8988T (cell line): ENCODE measurements at regions not wholly inside any gene's neighbourhood (a gene's known extent, or its start where the extent isn't known, plus 50 kb on each side); places are given as distances from the start of the nearest gene placed in this dataset.
"Not testable (repeated sequence)": the region's sequence is repeated elsewhere in the genome, so short reads cannot be mapped to it uniquely, and the experiment has no call there.

Experiments
- DNase-seq: peaks from one replicate; pipeline ENCODE4 v3.0.0; 2011

DNA sequence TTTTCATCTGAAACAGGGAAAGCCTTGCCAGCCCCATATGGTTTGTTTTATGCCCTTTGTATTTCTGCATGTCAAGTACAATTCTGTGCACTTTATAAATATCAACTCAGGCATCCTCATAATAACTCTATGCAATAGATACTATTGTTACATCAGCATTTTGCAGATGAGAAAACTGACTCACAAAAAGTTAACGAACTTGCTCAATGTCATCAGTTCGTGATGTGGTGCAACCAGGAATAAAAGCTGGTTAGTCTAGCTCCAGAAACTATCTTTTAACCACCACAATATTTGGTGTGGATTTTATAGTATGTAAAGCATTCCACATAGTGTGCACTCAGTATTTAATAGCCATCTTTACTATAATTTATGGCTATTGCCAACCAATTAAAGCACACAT is 134.9 kb downstream of the MRPS30 start:
- no peak for DNase-seq

GRCh38 chr5:44945743-44946142 is 137.0 kb downstream of the MRPS30 start:
- no peak for DNase-seq

DNA sequence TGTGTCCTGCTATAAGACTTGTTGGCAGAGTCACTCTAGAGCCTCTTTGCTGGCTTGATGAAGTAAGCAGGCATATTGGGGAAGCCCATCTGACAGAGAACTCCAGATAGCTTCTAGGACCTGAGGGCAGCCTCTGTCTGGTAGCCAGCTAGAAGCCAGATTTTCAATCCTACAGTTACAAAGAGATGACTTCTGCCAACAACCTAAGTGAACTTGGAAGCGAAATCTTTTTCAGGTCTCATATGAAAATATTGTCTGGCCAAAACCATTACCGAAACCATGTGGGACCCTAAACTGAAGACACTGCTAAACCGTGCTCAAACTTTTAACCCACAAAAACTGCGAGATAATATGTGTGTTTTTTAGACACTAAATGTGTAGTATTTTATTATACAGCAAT is 140.9 kb downstream of the MRPS30 start:
- no peak for DNase-seq

DNA sequence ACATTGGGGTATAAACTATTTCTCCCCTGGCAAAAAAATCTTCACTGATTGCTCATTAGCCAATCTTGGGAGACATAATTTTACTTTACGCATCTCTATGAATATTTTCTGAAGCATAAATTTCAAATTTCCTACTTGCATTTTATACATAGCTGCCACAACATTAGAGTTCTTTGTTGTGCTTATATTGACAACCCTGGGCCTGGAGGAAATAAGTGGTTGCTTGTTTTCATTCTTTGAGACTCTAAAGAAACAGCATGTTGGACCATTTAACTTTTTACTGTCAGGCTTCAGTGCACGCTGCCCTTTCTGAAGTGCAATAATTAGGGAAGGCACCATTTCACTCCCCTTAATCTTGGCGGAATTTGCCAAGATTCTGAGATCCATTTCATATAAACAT is 142.6 kb downstream of the MRPS30 start:
- no peak for DNase-seq

GRCh38 chr5:44952376-44952775 is 143.6 kb downstream of the MRPS30 start:
- DNase-seq: no peak

DNA sequence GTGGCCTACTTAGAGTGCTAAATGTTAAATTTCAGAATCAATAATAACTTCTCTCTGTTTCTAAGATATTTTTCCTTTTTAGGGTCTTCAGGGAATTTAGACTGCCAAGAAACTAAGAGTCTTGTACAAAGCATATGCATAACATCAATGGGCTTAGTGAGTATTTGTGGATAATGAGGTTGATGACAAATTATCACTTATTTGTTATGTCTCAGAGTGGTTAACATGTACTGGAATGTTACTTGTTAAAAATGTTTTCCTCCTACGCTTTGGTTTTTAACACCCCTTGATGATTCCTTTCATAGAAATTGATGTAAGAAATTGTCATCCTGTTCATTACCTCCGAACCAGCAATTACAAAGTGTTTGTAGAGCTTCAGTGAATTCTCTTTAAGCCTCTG is 144.3 kb downstream of the MRPS30 start:
- DNase-seq: no peak

GRCh38 chr5:44958943-44959454 is 150.3 kb downstream of the MRPS30 start:
- not testable (repeated sequence) for DNase-seq

- DNase-seq: no peak
Observed at GRCh38 chr5:44969825-44970224, 161.1 kb downstream of the MRPS30 start.

GRCh38 chr5:44970963-44971362 is 162.2 kb downstream of the MRPS30 start:
- not testable (repeated sequence) for DNase-seq

- DNase-seq: no peak
Observed at GRCh38 chr5:44974813-44975212, 166.1 kb downstream of the MRPS30 start.

DNA sequence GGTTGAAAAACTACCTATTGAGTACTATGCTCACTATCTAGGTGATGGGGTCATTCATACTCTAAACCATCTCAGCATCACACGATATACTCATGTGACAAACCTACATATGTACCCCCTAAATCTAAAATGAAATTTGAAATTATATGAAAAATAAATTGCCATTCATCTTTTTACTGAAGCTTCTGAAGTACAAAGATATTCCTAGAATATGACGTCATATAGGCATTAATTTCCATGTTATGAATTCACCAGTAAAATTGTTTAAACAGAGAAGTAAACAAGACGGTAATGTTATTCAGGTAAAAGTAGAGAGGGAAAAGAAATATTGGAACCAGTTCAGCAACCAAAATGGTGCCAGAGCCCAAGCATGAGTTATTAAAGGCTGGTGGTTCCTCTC is 173.0 kb downstream of the MRPS30 start:
- no peak for DNase-seq

DNA sequence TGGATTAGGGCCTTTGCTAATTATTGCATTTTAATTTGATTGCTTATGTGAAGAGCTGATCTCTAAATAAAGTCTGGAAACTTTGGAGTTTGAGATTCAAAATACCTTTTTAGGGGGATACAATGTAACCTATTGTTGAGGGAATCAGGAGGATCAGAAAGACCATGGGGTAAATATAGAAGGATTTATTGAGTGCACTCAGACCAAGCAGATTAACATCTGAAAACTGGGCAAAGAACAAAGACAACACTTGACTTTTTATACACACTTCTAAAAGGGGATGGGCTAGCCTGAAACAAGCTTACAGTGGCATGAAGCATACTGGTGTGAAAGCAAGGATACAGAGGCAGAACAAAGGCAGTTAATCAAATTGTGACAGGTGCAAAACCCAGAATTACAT is 174.3 kb downstream of the MRPS30 start:
- no peak for DNase-seq

- DNase-seq: no peak
Observed at GRCh38 chr5:44987026-44987425, 178.3 kb downstream of the MRPS30 start.

DNA sequence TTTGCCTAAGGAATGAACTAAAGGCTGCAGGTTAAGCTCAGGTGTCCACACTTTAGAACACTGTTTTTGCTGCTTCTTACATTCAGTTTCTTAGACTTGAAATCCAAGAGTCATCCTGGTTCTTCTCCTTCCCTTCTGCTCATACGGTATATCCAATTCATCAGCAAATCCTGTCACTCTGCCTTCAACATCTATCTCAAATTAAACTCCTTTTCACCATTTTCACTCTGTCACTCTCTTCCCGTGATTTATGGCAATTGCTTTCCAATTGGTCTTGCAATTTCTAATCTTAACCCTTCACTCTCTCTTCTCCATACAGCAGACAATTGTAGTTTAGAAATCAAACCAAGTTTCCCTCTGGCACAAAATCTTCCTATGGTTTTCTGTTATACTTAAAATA is 182.9 kb downstream of the MRPS30 start:
- no peak for DNase-seq

GRCh38 chr5:44993286-44993685 is 184.5 kb downstream of the MRPS30 start:
- DNase-seq: no peak

GRCh38 chr5:44997506-44997905 is 188.8 kb downstream of the MRPS30 start:
- DNase-seq: no peak

GRCh38 chr5:45007102-45007501 is 198.4 kb downstream of the MRPS30 start:
- DNase-seq: not testable (repeated sequence)

- no peak for DNase-seq
Observed at GRCh38 chr5:45017568-45017967, 208.8 kb downstream of the MRPS30 start.

- DNase-seq: no peak
Observed at GRCh38 chr5:45029553-45029952, 220.8 kb downstream of the MRPS30 start.

DNA sequence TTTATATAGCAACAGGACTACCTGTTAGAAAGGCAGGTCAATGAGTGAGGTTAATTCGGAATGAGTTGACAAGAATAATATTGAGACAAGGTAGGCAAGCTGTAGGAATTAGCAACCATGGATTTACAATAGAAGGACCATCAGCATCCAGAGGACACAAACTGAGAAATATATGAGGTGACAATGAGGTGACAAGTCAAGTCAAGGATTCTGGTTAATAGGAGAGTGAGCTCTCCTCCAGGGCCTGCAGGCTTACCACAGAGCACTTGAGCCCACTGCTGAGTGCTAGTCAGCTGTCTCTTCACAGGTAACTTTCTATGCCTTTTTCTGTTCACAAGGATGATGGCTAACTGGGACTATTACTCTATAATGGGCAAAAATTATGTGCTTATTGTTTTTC is 227.2 kb downstream of the MRPS30 start:
- no peak for DNase-seq

- DNase-seq: no peak
Observed at GRCh38 chr5:45037927-45038326, 229.2 kb downstream of the MRPS30 start.

- DNase-seq: no peak
Observed at GRCh38 chr5:45038366-45038987, 229.7 kb downstream of the MRPS30 start.

GRCh38 chr5:45042283-45042682 is 233.5 kb downstream of the MRPS30 start:
- no peak for DNase-seq

DNA sequence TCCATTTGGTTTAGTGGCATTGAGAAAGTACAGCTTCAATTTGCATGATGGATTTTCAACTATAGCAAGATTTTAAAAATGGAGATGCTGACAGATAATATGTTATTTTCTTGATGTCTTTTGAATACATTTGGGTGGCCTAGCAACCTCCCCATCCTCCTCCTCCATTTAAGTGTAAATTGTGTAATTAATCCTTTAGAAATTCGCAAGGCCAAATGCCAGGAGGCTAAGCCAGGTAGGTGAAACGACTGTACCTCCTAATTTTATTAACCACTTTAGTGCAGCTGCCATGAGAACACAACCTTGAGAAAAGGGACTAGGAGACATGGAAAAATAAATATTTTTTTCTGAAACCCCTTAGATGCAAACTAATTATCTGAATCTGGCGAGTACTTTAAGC is 248.8 kb downstream of the MRPS30 start:
- DNase-seq: no peak

DNA sequence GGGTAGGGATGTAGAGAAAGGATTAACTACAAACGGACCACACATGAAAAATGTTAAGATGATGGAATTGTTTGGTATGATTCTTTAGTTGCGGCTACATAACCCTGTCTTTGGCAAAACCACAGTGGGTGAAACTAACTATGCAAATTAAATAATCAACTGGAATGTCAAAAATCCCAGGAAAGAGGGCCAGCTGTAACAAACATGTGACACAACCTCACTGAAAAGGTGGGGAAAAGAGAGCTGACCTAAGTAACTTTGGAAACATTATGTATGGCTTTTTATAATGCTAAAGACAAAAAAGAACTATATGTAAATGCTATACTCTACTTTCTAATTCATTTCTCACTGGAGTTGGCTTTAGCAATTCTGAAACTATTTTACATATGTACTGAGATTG is 252.0 kb downstream of the MRPS30 start:
- DNase-seq: no peak
